Spleen (tissue), 11 donors: ENCODE measurements at regions not wholly inside any gene's neighbourhood (a gene's known extent, or its start where the extent isn't known, plus 50 kb on each side); places are given as distances from the start of the nearest gene placed in this dataset.

Source experiments
- DNase-seq: peaks from one replicate; pipeline ENCODE4 v3.0.0-alpha.2; 2020
- H3K27ac ChIP-seq, 8 donors: fragments of 200-600 bp; sonication (generic) in 7 of 8; 1 replicate in 4 of 8; 2 replicates in 4 of 8; pipeline versions ENCODE4 v1.5.0 to v1.8.0; 2016 to 2021; ENCODE audit warnings: inconsistent platforms in 4 of 8, mild to moderate bottlenecking in 4 of 8, moderate library complexity in 1 of 8
- H3K27me3 ChIP-seq, 7 donors: fragments of 200-600 bp; sonication (generic) in 6 of 7; replicated peaks in 1 of 7; 1 replicate in 4 of 7; 2 replicates in 3 of 7; pipeline versions ENCODE4 v1.5.0 to v1.8.0; 2016 to 2021; ENCODE audit warnings: inconsistent platforms in 3 of 7, mild to moderate bottlenecking in 1 of 7
- H3K36me3 ChIP-seq, 6 donors: fragments of 200-600 bp; sonication (generic) in 5 of 6; 1 replicate in 4 of 6; 2 replicates in 2 of 6; pipeline versions ENCODE4 v1.5.0 to v1.8.0; 2016 to 2021; ENCODE audit warnings: inconsistent platforms in 2 of 6
- H3K4me1 ChIP-seq, 6 donors: fragments of 200-600 bp; sonication (generic) in 5 of 6; 1 replicate in 3 of 6; 2 replicates in 3 of 6; pipeline versions ENCODE4 v1.5.0 to v1.8.0; 2016 to 2021; ENCODE audit warnings: inconsistent platforms in 3 of 6
- H3K4me3 ChIP-seq, 8 donors: fragments of 200-600 bp; sonication (generic) in 7 of 8; 1 replicate in 4 of 8; 2 replicates in 4 of 8; pipeline versions ENCODE4 v1.5.0 to v1.8.0; 2016 to 2021; ENCODE audit warnings: inconsistent platforms in 4 of 8, mild to moderate bottlenecking in 4 of 8, moderate library complexity in 2 of 8
- H3K9me3 ChIP-seq, 8 donors: fragments of 200-600 bp; sonication (generic) in 7 of 8; 1 replicate in 4 of 8; 2 replicates in 4 of 8; pipeline versions ENCODE4 v1.5.0 to v1.8.0; 2016 to 2021; ENCODE audit warnings: inconsistent platforms in 4 of 8
- POLR2A ChIP-seq, 3 donors: fragments of 450-650 bp; IDR thresholded peaks; one replicate each; pipeline ENCODE4 v1.5.1; 2017; ENCODE audit warnings: antibody characterized with exemption in 3 of 3, mild to moderate bottlenecking in 1 of 3
- POLR2AphosphoS5 ChIP-seq, 3 donors: sonication (generic); formaldehyde crosslinking; IDR thresholded peaks; one replicate each; pipeline ENCODE4 v1.5.1; 2017; ENCODE audit warnings: antibody characterized with exemption in 3 of 3
- WGBS, 5 donors: extraction: QIAGEN DNeasy Blood & Tissue Kit in 3 of 5; methylation state at CpG; one replicate each; pipeline versions ENCODE4 v1.1.5 to v1.1.7; 2013 to 2018; 5-methylcytosine and 5-hydroxymethylcytosine counted together
- intact Hi-C: fragments of 100-400 bp; cut with DNase I; formaldehyde crosslinking; loops from one replicate; pipeline ENCODE4 v1.15.0; 2023; ENCODE audit warnings: low total_unique reads
- TF ChIP-seq, protein P1 (sequence below), 11 experiments: fragments of 200-600 bp in 7 of 11; fragments of 450-650 bp in 4 of 11; sonication (generic) in 4 of 11; IDR thresholded peaks in 8 of 11; conservative IDR thresholded peaks in 3 of 11; 1 replicate in 7 of 11; 2 replicates in 4 of 11; pipeline versions ENCODE4 v1.4.0 to v1.8.0; 2016 to 2021; ENCODE audit warnings: antibody characterized with exemption in 11 of 11, inconsistent platforms in 4 of 11, mild to moderate bottlenecking in 1 of 11
- donor health status: healthy with polysubstance abuse.
- donor health status: DM: no; HTN: no; CAD: no; lungs with moderate emphysema.
- donor health status: DM: no; HTN: no; CAD: no.
- donor health status: Bipolar disorder and iron deficiency.
- donor health status: healthy.
- donor health status: DM: no; HTN: no; CAD: no.
- donor health status: DM: yes; HTN: yes; CAD: no.

GRCh38 chr1:60866917-60867531, 215.3 kb upstream of the NFIA start:
- Histone ChIP-seq H3K27me3 (peaks cover 0 to 4% (median 0%) of the 10 kb centered on the region in 7 donors), H3K27ac (no peak overlapping the region), H3K4me1 (peaks cover 0 to 4% (median 0%) of the 10 kb centered on the region in 6 donors), H3K9me3 (no peaks in the 10 kb centered on the region), H3K36me3 (no peaks in the 10 kb centered on the region), H3K4me3 (no peak overlapping the region)
- TF ChIP-seq, protein P1, sequence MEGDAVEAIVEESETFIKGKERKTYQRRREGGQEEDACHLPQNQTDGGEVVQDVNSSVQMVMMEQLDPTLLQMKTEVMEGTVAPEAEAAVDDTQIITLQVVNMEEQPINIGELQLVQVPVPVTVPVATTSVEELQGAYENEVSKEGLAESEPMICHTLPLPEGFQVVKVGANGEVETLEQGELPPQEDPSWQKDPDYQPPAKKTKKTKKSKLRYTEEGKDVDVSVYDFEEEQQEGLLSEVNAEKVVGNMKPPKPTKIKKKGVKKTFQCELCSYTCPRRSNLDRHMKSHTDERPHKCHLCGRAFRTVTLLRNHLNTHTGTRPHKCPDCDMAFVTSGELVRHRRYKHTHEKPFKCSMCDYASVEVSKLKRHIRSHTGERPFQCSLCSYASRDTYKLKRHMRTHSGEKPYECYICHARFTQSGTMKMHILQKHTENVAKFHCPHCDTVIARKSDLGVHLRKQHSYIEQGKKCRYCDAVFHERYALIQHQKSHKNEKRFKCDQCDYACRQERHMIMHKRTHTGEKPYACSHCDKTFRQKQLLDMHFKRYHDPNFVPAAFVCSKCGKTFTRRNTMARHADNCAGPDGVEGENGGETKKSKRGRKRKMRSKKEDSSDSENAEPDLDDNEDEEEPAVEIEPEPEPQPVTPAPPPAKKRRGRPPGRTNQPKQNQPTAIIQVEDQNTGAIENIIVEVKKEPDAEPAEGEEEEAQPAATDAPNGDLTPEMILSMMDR (IDR thresholded peaks at IDR 0.05 in 8 of 11, conservative IDR thresholded peaks at IDR 0.05 in 3 of 11), result no peak
- TF ChIP-seq POLR2AphosphoS5 (IDR thresholded peaks at IDR 0.05) (no peak), POLR2A (IDR thresholded peaks at IDR 0.05) (no peak)
- no peak for DNase-seq
- 39 to 78% (median 54%) methylated on average over 3 of the region's 3 CpGs for WGBS, 5 donors
- intact Hi-C loops, result no loop called here

- DNase-seq, result no peak
- TF ChIP-seq POLR2A (IDR thresholded peaks at IDR 0.05) (no peak), POLR2AphosphoS5 (IDR thresholded peaks at IDR 0.05) (no peak)
- TF ChIP-seq, protein P1 (IDR thresholded peaks at IDR 0.05 in 8 of 11, conservative IDR thresholded peaks at IDR 0.05 in 3 of 11), result no peak
- peaks cover 0 to 4% (median 0%) of the 10 kb centered on the region in 7 donors for H3K27me3 ChIP-seq
- H3K4me1 ChIP-seq, result peaks cover 0 to 11% (median 0%) of the 10 kb centered on the region in 6 donors
- H3K27ac ChIP-seq, result no peak overlapping the region
- no peaks in the 10 kb centered on the region for H3K9me3 ChIP-seq
- intact Hi-C loops, result no loop called here
- H3K4me3 ChIP-seq, result no peak overlapping the region
- 82 to 92% (median 86%) methylated on average over 13 of the region's 13 CpGs for WGBS, 5 donors
- H3K36me3 ChIP-seq, result no peaks in the 10 kb centered on the region
These were observed 216.0 kb upstream of the NFIA start for GRCh38 chr1:60866226-60866900.

- Histone ChIP-seq H3K4me1 (peaks cover 0 to 12% (median 0%) of the 10 kb centered on the region in 6 donors), H3K36me3 (no peaks in the 10 kb centered on the region), H3K27me3 (peaks cover 0 to 4% (median 0%) of the 10 kb centered on the region in 7 donors), H3K9me3 (no peaks in the 10 kb centered on the region), H3K27ac (no peak overlapping the region), H3K4me3 (no peak overlapping the region)
- no peak for DNase-seq
- no peak for TF ChIP-seq POLR2A (IDR thresholded peaks at IDR 0.05)
- TF ChIP-seq, protein P1 (IDR thresholded peaks at IDR 0.05 in 8 of 11, conservative IDR thresholded peaks at IDR 0.05 in 3 of 11), result no peak
- TF ChIP-seq POLR2AphosphoS5 (IDR thresholded peaks at IDR 0.05), result no peak
- intact Hi-C loops, result no loop called here
- 92 to 98% (median 94%) methylated on average over 8 of the region's 8 CpGs for WGBS, 5 donors
These were observed 217.2 kb upstream of the NFIA start for GRCh38 chr1:60865166-60865565.

- no peaks in the 10 kb centered on the region for H3K36me3 ChIP-seq
- no peak overlapping the region for H3K4me3 ChIP-seq
- peaks cover 0 to 12% (median 0%) of the 10 kb centered on the region in 6 donors for H3K4me1 ChIP-seq
- no peak for TF ChIP-seq POLR2A (IDR thresholded peaks at IDR 0.05)
- no peak for TF ChIP-seq POLR2AphosphoS5 (IDR thresholded peaks at IDR 0.05)
- TF ChIP-seq, protein P1 (IDR thresholded peaks at IDR 0.05 in 8 of 11, conservative IDR thresholded peaks at IDR 0.05 in 3 of 11), result no peak
- DNase-seq, result no peak
- H3K27ac ChIP-seq, result no peak overlapping the region
- H3K27me3 ChIP-seq, result peaks cover 0 to 4% (median 0%) of the 10 kb centered on the region in 7 donors
- intact Hi-C loops, result no loop called here
- 90 to 96% (median 95%) methylated on average over 5 of the region's 5 CpGs for WGBS, 5 donors
- no peaks in the 10 kb centered on the region for H3K9me3 ChIP-seq
These were observed 217.6 kb upstream of the NFIA start for GRCh38 chr1:60864722-60865121.
